Stomach (tissue), 4 donors: ENCODE measurements at regions not wholly inside any gene's neighbourhood (a gene's known extent, or its start where the extent isn't known, plus 50 kb on each side); places are given as distances from the start of the nearest gene placed in this dataset.

Experiments
- CTCF ChIP-seq, 7 experiments: fragments of 450-650 bp in 4 of 7; fragments of 200-600 bp in 3 of 7; sonication (generic) in 3 of 7; IDR thresholded peaks; one replicate each; pipeline ENCODE4 v1.5.1; 2016 to 2019; ENCODE audit warnings: antibody characterized with exemption in 7 of 7, control low read depth in 2 of 7, mild to moderate bottlenecking in 1 of 7
- POLR2A ChIP-seq, 4 donors: fragments of 450-650 bp; IDR thresholded peaks; one replicate each; pipeline ENCODE4 v1.6.1; 2016; ENCODE audit warnings: antibody characterized with exemption in 4 of 4, control low read depth in 2 of 4, mild to moderate bottlenecking in 1 of 4, moderate library complexity in 1 of 4

- TF ChIP-seq CTCF (IDR thresholded peaks at IDR 0.05) (no peak), POLR2A (IDR thresholded peaks at IDR 0.05) (no peak)
These were observed 1384.4 kb upstream of the PCDH10 start for GRCh38 chr4:131764730-131765129.
